CD14-positive monocyte (primary cell): ENCODE measurements at regions not wholly inside any gene's neighbourhood (a gene's known extent, or its start where the extent isn't known, plus 50 kb on each side); places are given as distances from the start of the nearest gene placed in this dataset.

Experiments
- DNase-seq, 3 donors: peaks; one replicate each; pipeline ENCODE4 v3.0.0-alpha.2; 2011 to 2022
- H2AFZ ChIP-seq: 2 replicates; pipeline ENCODE4 v1.6.0; 2012; ENCODE audit warnings: mild to moderate bottlenecking, low read depth, low read length, inconsistent platforms; ENCODE audit not compliant: insufficient read depth, poor library complexity, severe bottlenecking
- H3K27ac ChIP-seq, 2 donors: 1 replicate in 1 of 2; 2 replicates in 1 of 2; pipeline ENCODE4 v1.5.1; 2012 to 2013; ENCODE audit warnings: low read length in 2 of 2, control low read depth in 1 of 2, inconsistent platforms in 1 of 2, low read depth in 1 of 2, mild to moderate bottlenecking in 1 of 2
- H3K27me3 ChIP-seq, 2 donors: one replicate each; pipeline versions ENCODE4 v1.6.0 to v1.6.1; 2011 to 2013; ENCODE audit warnings: low read length in 2 of 2; ENCODE audit not compliant: control insufficient read depth in 2 of 2, insufficient read depth in 2 of 2
- H3K36me3 ChIP-seq, 2 donors: replicated peaks in 1 of 2; 1 replicate in 1 of 2; 2 replicates in 1 of 2; pipeline versions ENCODE4 v1.5.1 to v1.6.1; 2012 to 2013; ENCODE audit warnings: low read length in 2 of 2, control low read depth in 1 of 2, inconsistent platforms in 1 of 2, mild to moderate bottlenecking in 1 of 2; ENCODE audit not compliant: insufficient read depth in 2 of 2, control insufficient read depth in 1 of 2
- H3K4me1 ChIP-seq, 2 donors: 1 replicate in 1 of 2; 2 replicates in 1 of 2; pipeline versions ENCODE4 v1.5.1 to v1.6.1; 2012 to 2013; ENCODE audit warnings: low read length in 2 of 2, control low read depth in 1 of 2, inconsistent platforms in 1 of 2, mild to moderate bottlenecking in 1 of 2, moderate library complexity in 1 of 2; ENCODE audit not compliant: insufficient read depth in 2 of 2, control insufficient read depth in 1 of 2
- H3K4me2 ChIP-seq: replicated peaks from 2 replicates; pipeline ENCODE3; 2012; ENCODE audit warnings: low read length, moderate library complexity, mild to moderate bottlenecking; ENCODE audit not compliant: poor library complexity, severe bottlenecking; ENCODE audit errors: extremely low read depth
- H3K4me3 ChIP-seq, 3 experiments: fragments of 200-600 bp in 1 of 3; sonication (generic) in 1 of 3; replicated peaks in 1 of 3; 1 replicate in 2 of 3; 2 replicates in 1 of 3; pipeline ENCODE4 v1.5.1; 2011 to 2013; ENCODE audit warnings: low read length in 3 of 3, mild to moderate bottlenecking in 3 of 3, control low read depth in 2 of 3, low read depth in 2 of 3, inconsistent platforms in 1 of 3, moderate library complexity in 1 of 3
- H3K79me2 ChIP-seq: 2 replicates; pipeline ENCODE4 v1.6.0; 2012; ENCODE audit warnings: mild to moderate bottlenecking, control low read depth, inconsistent platforms, low read length, moderate library complexity; ENCODE audit not compliant: insufficient read depth
- H3K9ac ChIP-seq: 2 replicates; pipeline ENCODE4 v1.6.0; 2017; ENCODE audit warnings: low read length, mild to moderate bottlenecking; ENCODE audit not compliant: insufficient read depth, poor library complexity, severe bottlenecking
- H3K9me3 ChIP-seq, 2 donors: replicated peaks in 1 of 2; 1 replicate in 1 of 2; 2 replicates in 1 of 2; pipeline versions ENCODE4 v1.5.1 to v1.6.1; 2012 to 2013; ENCODE audit warnings: low read length in 2 of 2, control low read depth in 1 of 2; ENCODE audit not compliant: control insufficient read depth in 1 of 2, insufficient read depth in 1 of 2
- H4K20me1 ChIP-seq: 2 replicates; pipeline ENCODE4 v1.6.0; 2012; ENCODE audit warnings: mild to moderate bottlenecking, low read length, control low read depth, moderate library complexity; ENCODE audit not compliant: insufficient read depth
- H3K27ac Mint-ChIP-seq, 7 donors: one replicate each; pipeline ENCODE4 v1.8.0; 2020; ENCODE audit warnings: mild to moderate bottlenecking in 7 of 7, mixed read lengths in 7 of 7, moderate library complexity in 6 of 7, inconsistent platforms in 2 of 7
- H3K27me3 Mint-ChIP-seq, 3 donors: one replicate each; pipeline ENCODE4 v1.8.0; 2021 to 2022; ENCODE audit warnings: low read depth in 3 of 3, mild to moderate bottlenecking in 3 of 3, mixed read lengths in 3 of 3, moderate library complexity in 3 of 3, inconsistent platforms in 1 of 3
- H3K36me3 Mint-ChIP-seq, 2 donors: one replicate each; pipeline ENCODE4 v1.8.0; 2020; ENCODE audit warnings: mixed read lengths in 2 of 2, inconsistent platforms in 1 of 2, mild to moderate bottlenecking in 1 of 2
- H3K4me1 Mint-ChIP-seq: one replicate; pipeline ENCODE4 v1.8.0; 2020; ENCODE audit warnings: mild to moderate bottlenecking, mixed read lengths
- H3K4me3 Mint-ChIP-seq, 2 donors: one replicate each; pipeline ENCODE4 v1.8.0; 2020; ENCODE audit warnings: mild to moderate bottlenecking in 2 of 2, mixed read lengths in 2 of 2, moderate library complexity in 1 of 2
- H3K9me3 Mint-ChIP-seq, 7 donors: one replicate each; pipeline ENCODE4 v1.8.0; 2020 to 2022; ENCODE audit warnings: mixed read lengths in 7 of 7, mild to moderate bottlenecking in 6 of 7, moderate library complexity in 6 of 7, inconsistent platforms in 2 of 7
- CTCF ChIP-seq: fragments of 200-600 bp; IDR thresholded peaks from one replicate; pipeline ENCODE4 v1.8.0; 2022; ENCODE audit warnings: antibody characterized with exemption, mild to moderate bottlenecking
- WGBS: methylation state at CpG from one replicate; pipeline ENCODE4 v1.1.5; 2013; ENCODE audit warnings: missing lambda C conversion rate; ENCODE audit not compliant: insufficient coverage; 5-methylcytosine and 5-hydroxymethylcytosine counted together
- intact Hi-C, 2 donors: fragments of 100-400 bp; cut with micrococcal nuclease; formaldehyde crosslinking; loops; one replicate each; pipeline versions ENCODE4 v1.15.0 to v1.15.1; 2023

GRCh38 chr3:31452495-31453106 lies 80.1 kb upstream of the STT3B start:
- no peak overlapping the region for H3K4me2 ChIP-seq
- no peak overlapping the region for H2AFZ ChIP-seq
- H3K27me3 Mint-ChIP-seq = peaks cover 1 to 6% (median 6%) of the 10 kb centered on the region in 3 donors
- H3K36me3 ChIP-seq = no peaks in the 10 kb centered on the region
- no peaks in the 10 kb centered on the region for H3K36me3 Mint-ChIP-seq
- H3K79me2 ChIP-seq = no peaks in the 10 kb centered on the region
- intact Hi-C loops = no loop called here
- no peak overlapping the region for H3K9ac ChIP-seq
- H3K27ac Mint-ChIP-seq = no peak overlapping the region
- 94% methylated on average over 20 of the region's 24 CpGs for WGBS
- no peaks in the 10 kb centered on the region for H4K20me1 ChIP-seq
- H3K9me3 ChIP-seq = no peaks in the 10 kb centered on the region
- H3K4me3 ChIP-seq = no peak overlapping the region
- H3K4me1 Mint-ChIP-seq = peaks cover 18% of the 10 kb centered on the region
- no peak for DNase-seq
- H3K27me3 ChIP-seq = no peaks in the 10 kb centered on the region
- no peak overlapping the region for H3K4me3 Mint-ChIP-seq
- peaks cover 9% of the 10 kb centered on the region in 2 donors for H3K4me1 ChIP-seq
- no peak for TF ChIP-seq CTCF
- peaks cover 4 to 25% (median 15%) of the 10 kb centered on the region in 7 donors for H3K9me3 Mint-ChIP-seq
- no peak overlapping the region for H3K27ac ChIP-seq

- no peak for DNase-seq
- Histone ChIP-seq H4K20me1 (no peaks in the 10 kb centered on the region), H3K4me2 (no peak overlapping the region), H3K4me1 (peaks cover 9% of the 10 kb centered on the region in 2 donors), H3K4me3 (no peak overlapping the region), H2AFZ (no peak overlapping the region), H3K9ac (no peak overlapping the region), H3K27me3 (no peaks in the 10 kb centered on the region), H3K79me2 (no peaks in the 10 kb centered on the region), H3K27ac (no peak overlapping the region), H3K9me3 (no peaks in the 10 kb centered on the region), H3K36me3 (no peaks in the 10 kb centered on the region)
- Mint-ChIP-seq H3K4me1 (peaks cover 18% of the 10 kb centered on the region), H3K36me3 (no peaks in the 10 kb centered on the region), H3K27me3 (peaks cover 1 to 7% (median 6%) of the 10 kb centered on the region in 3 donors), H3K4me3 (no peak overlapping the region), H3K27ac (no peak overlapping the region), H3K9me3 (peaks cover 4 to 25% (median 15%) of the 10 kb centered on the region in 7 donors)
- intact Hi-C loops = no loop called here
- 84% methylated on average over 6 of the region's 8 CpGs for WGBS
- TF ChIP-seq CTCF = no peak
These were observed 79.3 kb upstream of the STT3B start for GRCh38 chr3:31453430-31453829.
